GM12872 (cell line): ENCODE measurements at regions not wholly inside any gene's neighbourhood (a gene's known extent, or its start where the extent isn't known, plus 50 kb on each side); places are given as distances from the start of the nearest gene placed in this dataset.

Experiments
- CTCF ChIP-seq: IDR thresholded peaks from 3 replicates; pipeline ENCODE4 v1.5.1; 2011; ENCODE audit warnings: low read depth, mild to moderate bottlenecking, low read length, moderate library complexity; ENCODE audit not compliant: insufficient read depth

GRCh38 chr12:115155665-115156645, 472.0 kb upstream of the TBX3 start:
- no peak for TF ChIP-seq CTCF

GRCh38 chr12:115149685-115150378, 465.9 kb upstream of the TBX3 start:
- no peak for TF ChIP-seq CTCF

GRCh38 chr12:115149279-115149678, 465.3 kb upstream of the TBX3 start:
- TF ChIP-seq CTCF: no peak

DNA sequence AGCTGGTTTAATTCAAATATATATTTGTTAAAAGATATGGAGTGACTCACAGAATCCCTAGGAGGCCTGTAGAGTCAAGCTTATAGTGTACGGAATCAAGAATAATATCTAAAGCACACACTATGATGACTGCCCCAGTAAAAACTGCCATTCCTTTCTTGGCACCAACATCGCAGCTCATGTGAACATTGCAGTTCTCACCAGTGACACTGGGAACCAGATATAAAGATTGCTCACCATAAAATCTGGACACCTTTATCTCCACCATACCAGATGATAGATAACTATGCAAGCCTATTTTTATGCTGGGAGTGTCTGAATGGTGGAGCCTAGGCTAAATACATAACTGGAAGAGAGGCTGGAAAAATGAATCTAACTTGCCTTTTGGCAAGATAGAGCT, 463.9 kb upstream of the TBX3 start:
- TF ChIP-seq CTCF: no peak

- no peak for TF ChIP-seq CTCF
These were observed 462.5 kb upstream of the TBX3 start for GRCh38 chr12:115146453-115146852.

DNA sequence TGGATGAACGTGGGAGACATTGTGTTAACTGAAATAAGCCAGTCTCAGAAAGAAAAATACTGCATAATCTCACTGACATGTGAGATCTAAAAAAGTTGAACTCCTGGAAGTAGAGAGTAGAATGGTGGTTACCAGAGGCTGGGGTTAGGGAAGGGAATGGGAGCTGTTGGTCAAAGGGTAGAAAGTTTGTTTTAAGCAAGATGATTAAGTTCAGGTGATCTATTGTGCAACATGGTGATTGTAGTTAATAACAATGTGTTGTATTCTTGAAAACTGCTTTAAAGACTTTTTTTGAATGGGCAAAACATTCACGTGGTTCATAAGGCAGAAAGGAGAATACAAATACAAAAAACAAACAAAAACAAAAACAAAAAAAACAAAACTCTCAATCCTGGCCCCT, 460.4 kb upstream of the TBX3 start:
- no peak for TF ChIP-seq CTCF

- no peak for TF ChIP-seq CTCF
These were observed 457.1 kb upstream of the TBX3 start for GRCh38 chr12:115140981-115141655.
